CD14-positive monocyte (primary cell): ENCODE measurements at regions not wholly inside any gene's neighbourhood (a gene's known extent, or its start where the extent isn't known, plus 50 kb on each side); places are given as distances from the start of the nearest gene placed in this dataset.

Experiments used
- DNase-seq, 3 donors: peaks; one replicate each; pipeline ENCODE4 v3.0.0-alpha.2; 2011 to 2022
- H2AFZ ChIP-seq: 2 replicates; pipeline ENCODE4 v1.6.0; 2012; ENCODE audit warnings: mild to moderate bottlenecking, low read depth, low read length, inconsistent platforms; ENCODE audit not compliant: insufficient read depth, poor library complexity, severe bottlenecking
- H3K27ac ChIP-seq, 2 donors: 1 replicate in 1 of 2; 2 replicates in 1 of 2; pipeline ENCODE4 v1.5.1; 2012 to 2013; ENCODE audit warnings: low read length in 2 of 2, control low read depth in 1 of 2, inconsistent platforms in 1 of 2, low read depth in 1 of 2, mild to moderate bottlenecking in 1 of 2
- H3K27me3 ChIP-seq, 2 donors: one replicate each; pipeline versions ENCODE4 v1.6.0 to v1.6.1; 2011 to 2013; ENCODE audit warnings: low read length in 2 of 2; ENCODE audit not compliant: control insufficient read depth in 2 of 2, insufficient read depth in 2 of 2
- H3K36me3 ChIP-seq, 2 donors: replicated peaks in 1 of 2; 1 replicate in 1 of 2; 2 replicates in 1 of 2; pipeline versions ENCODE4 v1.5.1 to v1.6.1; 2012 to 2013; ENCODE audit warnings: low read length in 2 of 2, control low read depth in 1 of 2, inconsistent platforms in 1 of 2, mild to moderate bottlenecking in 1 of 2; ENCODE audit not compliant: insufficient read depth in 2 of 2, control insufficient read depth in 1 of 2
- H3K4me1 ChIP-seq, 2 donors: 1 replicate in 1 of 2; 2 replicates in 1 of 2; pipeline versions ENCODE4 v1.5.1 to v1.6.1; 2012 to 2013; ENCODE audit warnings: low read length in 2 of 2, control low read depth in 1 of 2, inconsistent platforms in 1 of 2, mild to moderate bottlenecking in 1 of 2, moderate library complexity in 1 of 2; ENCODE audit not compliant: insufficient read depth in 2 of 2, control insufficient read depth in 1 of 2
- H3K4me2 ChIP-seq: replicated peaks from 2 replicates; pipeline ENCODE3; 2012; ENCODE audit warnings: low read length, moderate library complexity, mild to moderate bottlenecking; ENCODE audit not compliant: poor library complexity, severe bottlenecking; ENCODE audit errors: extremely low read depth
- H3K4me3 ChIP-seq, 3 experiments: fragments of 200-600 bp in 1 of 3; sonication (generic) in 1 of 3; replicated peaks in 1 of 3; 1 replicate in 2 of 3; 2 replicates in 1 of 3; pipeline ENCODE4 v1.5.1; 2011 to 2013; ENCODE audit warnings: low read length in 3 of 3, mild to moderate bottlenecking in 3 of 3, control low read depth in 2 of 3, low read depth in 2 of 3, inconsistent platforms in 1 of 3, moderate library complexity in 1 of 3
- H3K79me2 ChIP-seq: 2 replicates; pipeline ENCODE4 v1.6.0; 2012; ENCODE audit warnings: mild to moderate bottlenecking, control low read depth, inconsistent platforms, low read length, moderate library complexity; ENCODE audit not compliant: insufficient read depth
- H3K9ac ChIP-seq: 2 replicates; pipeline ENCODE4 v1.6.0; 2017; ENCODE audit warnings: low read length, mild to moderate bottlenecking; ENCODE audit not compliant: insufficient read depth, poor library complexity, severe bottlenecking
- H3K9me3 ChIP-seq, 2 donors: replicated peaks in 1 of 2; 1 replicate in 1 of 2; 2 replicates in 1 of 2; pipeline versions ENCODE4 v1.5.1 to v1.6.1; 2012 to 2013; ENCODE audit warnings: low read length in 2 of 2, control low read depth in 1 of 2; ENCODE audit not compliant: control insufficient read depth in 1 of 2, insufficient read depth in 1 of 2
- H4K20me1 ChIP-seq: 2 replicates; pipeline ENCODE4 v1.6.0; 2012; ENCODE audit warnings: mild to moderate bottlenecking, low read length, control low read depth, moderate library complexity; ENCODE audit not compliant: insufficient read depth
- H3K27ac Mint-ChIP-seq, 7 donors: one replicate each; pipeline ENCODE4 v1.8.0; 2020; ENCODE audit warnings: mild to moderate bottlenecking in 7 of 7, mixed read lengths in 7 of 7, moderate library complexity in 6 of 7, inconsistent platforms in 2 of 7
- H3K27me3 Mint-ChIP-seq, 3 donors: one replicate each; pipeline ENCODE4 v1.8.0; 2021 to 2022; ENCODE audit warnings: low read depth in 3 of 3, mild to moderate bottlenecking in 3 of 3, mixed read lengths in 3 of 3, moderate library complexity in 3 of 3, inconsistent platforms in 1 of 3
- H3K36me3 Mint-ChIP-seq, 2 donors: one replicate each; pipeline ENCODE4 v1.8.0; 2020; ENCODE audit warnings: mixed read lengths in 2 of 2, inconsistent platforms in 1 of 2, mild to moderate bottlenecking in 1 of 2
- H3K4me1 Mint-ChIP-seq: one replicate; pipeline ENCODE4 v1.8.0; 2020; ENCODE audit warnings: mild to moderate bottlenecking, mixed read lengths
- H3K4me3 Mint-ChIP-seq, 2 donors: one replicate each; pipeline ENCODE4 v1.8.0; 2020; ENCODE audit warnings: mild to moderate bottlenecking in 2 of 2, mixed read lengths in 2 of 2, moderate library complexity in 1 of 2
- H3K9me3 Mint-ChIP-seq, 7 donors: one replicate each; pipeline ENCODE4 v1.8.0; 2020 to 2022; ENCODE audit warnings: mixed read lengths in 7 of 7, mild to moderate bottlenecking in 6 of 7, moderate library complexity in 6 of 7, inconsistent platforms in 2 of 7
- WGBS: methylation state at CpG from one replicate; pipeline ENCODE4 v1.1.5; 2013; ENCODE audit warnings: missing lambda C conversion rate; ENCODE audit not compliant: insufficient coverage; 5-methylcytosine and 5-hydroxymethylcytosine counted together
- intact Hi-C, 2 donors: fragments of 100-400 bp; cut with micrococcal nuclease; formaldehyde crosslinking; loops; one replicate each; pipeline versions ENCODE4 v1.15.0 to v1.15.1; 2023
- TF ChIP-seq, protein P1 (sequence below): fragments of 200-600 bp; IDR thresholded peaks from one replicate; pipeline ENCODE4 v1.8.0; 2022; ENCODE audit warnings: antibody characterized with exemption, mild to moderate bottlenecking

DNA sequence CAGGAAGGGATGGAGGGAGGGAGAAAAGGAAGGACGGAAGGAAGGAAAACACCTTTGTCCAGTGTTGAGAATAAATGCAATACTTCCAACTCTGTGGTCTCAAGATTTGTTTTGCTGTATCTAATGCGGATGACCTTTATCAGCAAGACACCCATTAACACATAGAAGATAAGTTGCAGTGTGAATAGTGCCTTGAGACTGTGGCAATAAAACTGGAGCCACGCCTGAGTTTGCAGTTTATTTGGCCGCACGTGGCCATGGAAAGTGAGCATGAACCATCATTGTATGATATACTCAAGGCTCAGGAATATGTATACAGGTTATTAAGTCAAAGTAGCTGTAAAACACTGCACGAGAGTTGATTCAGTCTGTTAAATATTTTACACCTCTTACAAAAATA lies 113.6 kb upstream of the EEA1 start:
- Mint-ChIP-seq H3K36me3 (no peaks in the 10 kb centered on the region), H3K27ac (no peak overlapping the region), H3K4me1 (peaks cover 4% of the 10 kb centered on the region), H3K9me3 (peaks cover 4 to 10% (median 6%) of the 10 kb centered on the region in 7 donors), H3K27me3 (peaks cover 0 to 5% (median 0%) of the 10 kb centered on the region in 3 donors), H3K4me3 (no peak overlapping the region)
- H3K27me3 ChIP-seq, result no peaks in the 10 kb centered on the region
- 100% methylated on average over 3 of the region's 6 CpGs for WGBS
- H3K9me3 ChIP-seq, result peaks cover 0 to 4% of the 10 kb centered on the region in 2 donors
- H3K79me2 ChIP-seq, result no peaks in the 10 kb centered on the region
- no peak for DNase-seq
- no peak overlapping the region for H2AFZ ChIP-seq
- TF ChIP-seq, protein P1, sequence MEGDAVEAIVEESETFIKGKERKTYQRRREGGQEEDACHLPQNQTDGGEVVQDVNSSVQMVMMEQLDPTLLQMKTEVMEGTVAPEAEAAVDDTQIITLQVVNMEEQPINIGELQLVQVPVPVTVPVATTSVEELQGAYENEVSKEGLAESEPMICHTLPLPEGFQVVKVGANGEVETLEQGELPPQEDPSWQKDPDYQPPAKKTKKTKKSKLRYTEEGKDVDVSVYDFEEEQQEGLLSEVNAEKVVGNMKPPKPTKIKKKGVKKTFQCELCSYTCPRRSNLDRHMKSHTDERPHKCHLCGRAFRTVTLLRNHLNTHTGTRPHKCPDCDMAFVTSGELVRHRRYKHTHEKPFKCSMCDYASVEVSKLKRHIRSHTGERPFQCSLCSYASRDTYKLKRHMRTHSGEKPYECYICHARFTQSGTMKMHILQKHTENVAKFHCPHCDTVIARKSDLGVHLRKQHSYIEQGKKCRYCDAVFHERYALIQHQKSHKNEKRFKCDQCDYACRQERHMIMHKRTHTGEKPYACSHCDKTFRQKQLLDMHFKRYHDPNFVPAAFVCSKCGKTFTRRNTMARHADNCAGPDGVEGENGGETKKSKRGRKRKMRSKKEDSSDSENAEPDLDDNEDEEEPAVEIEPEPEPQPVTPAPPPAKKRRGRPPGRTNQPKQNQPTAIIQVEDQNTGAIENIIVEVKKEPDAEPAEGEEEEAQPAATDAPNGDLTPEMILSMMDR, result no peak
- no peak overlapping the region for H3K27ac ChIP-seq
- no peak overlapping the region for H3K4me2 ChIP-seq
- intact Hi-C loops, result no loop called here
- no peak overlapping the region for H3K9ac ChIP-seq
- no peak overlapping the region for H3K4me3 ChIP-seq
- H3K36me3 ChIP-seq, result no peaks in the 10 kb centered on the region
- no peaks in the 10 kb centered on the region for H4K20me1 ChIP-seq
- no peaks in the 10 kb centered on the region for H3K4me1 ChIP-seq

- Histone ChIP-seq H3K4me1 (no peaks in the 10 kb centered on the region), H3K27me3 (no peaks in the 10 kb centered on the region), H3K36me3 (no peaks in the 10 kb centered on the region), H3K79me2 (no peaks in the 10 kb centered on the region), H3K4me3 (no peak overlapping the region), H3K9ac (no peak overlapping the region), H3K4me2 (no peak overlapping the region), H2AFZ (no peak overlapping the region), H3K27ac (no peak overlapping the region), H4K20me1 (no peaks in the 10 kb centered on the region), H3K9me3 (peaks cover 0 to 4% of the 10 kb centered on the region in 2 donors)
- H3K9me3 Mint-ChIP-seq, result peaks cover 4 to 10% (median 6%) of the 10 kb centered on the region in 7 donors
- H3K36me3 Mint-ChIP-seq, result no peaks in the 10 kb centered on the region
- H3K4me1 Mint-ChIP-seq, result peaks cover 4% of the 10 kb centered on the region
- intact Hi-C loops, result no loop called here
- TF ChIP-seq, protein P1, result no peak
- no CpG with 5 or more reads among the region's 3 CpGs for WGBS
- H3K4me3 Mint-ChIP-seq, result no peak overlapping the region
- peaks cover 0 to 5% (median 0%) of the 10 kb centered on the region in 3 donors for H3K27me3 Mint-ChIP-seq
- DNase-seq, result no peak
- H3K27ac Mint-ChIP-seq, result peak overlapping the region in 1 of 7 donors; percentile 10
Measured at GRCh38 chr12:93043192-93043876, 114.2 kb upstream of the EEA1 start.
